ENCODE measurements at regions not wholly inside any gene's neighbourhood (a gene's known extent, or its start where the extent isn't known, plus 50 kb on each side); places are given as distances from the start of the nearest gene placed in this dataset.

DNA sequence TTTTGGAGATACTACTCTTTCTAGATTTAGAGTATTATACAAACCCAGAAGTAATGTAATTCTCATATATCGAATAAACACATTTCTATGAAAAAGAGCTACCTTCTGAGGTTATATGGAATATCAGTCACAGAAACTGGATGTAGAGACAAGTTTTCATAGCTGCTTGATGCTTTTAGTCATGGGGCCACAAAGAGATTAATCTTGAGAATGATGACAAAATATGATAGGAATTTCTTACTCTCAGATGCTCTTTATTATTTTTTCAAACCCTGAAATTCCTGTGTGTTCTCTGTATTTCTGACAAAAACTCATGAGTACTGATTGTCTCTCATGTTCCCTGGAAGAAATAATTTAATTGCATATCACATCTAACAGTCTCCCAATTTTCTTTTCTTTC is 662.5 kb downstream of the RAPGEF2 start:
- TF ChIP-seq, protein P1, sequence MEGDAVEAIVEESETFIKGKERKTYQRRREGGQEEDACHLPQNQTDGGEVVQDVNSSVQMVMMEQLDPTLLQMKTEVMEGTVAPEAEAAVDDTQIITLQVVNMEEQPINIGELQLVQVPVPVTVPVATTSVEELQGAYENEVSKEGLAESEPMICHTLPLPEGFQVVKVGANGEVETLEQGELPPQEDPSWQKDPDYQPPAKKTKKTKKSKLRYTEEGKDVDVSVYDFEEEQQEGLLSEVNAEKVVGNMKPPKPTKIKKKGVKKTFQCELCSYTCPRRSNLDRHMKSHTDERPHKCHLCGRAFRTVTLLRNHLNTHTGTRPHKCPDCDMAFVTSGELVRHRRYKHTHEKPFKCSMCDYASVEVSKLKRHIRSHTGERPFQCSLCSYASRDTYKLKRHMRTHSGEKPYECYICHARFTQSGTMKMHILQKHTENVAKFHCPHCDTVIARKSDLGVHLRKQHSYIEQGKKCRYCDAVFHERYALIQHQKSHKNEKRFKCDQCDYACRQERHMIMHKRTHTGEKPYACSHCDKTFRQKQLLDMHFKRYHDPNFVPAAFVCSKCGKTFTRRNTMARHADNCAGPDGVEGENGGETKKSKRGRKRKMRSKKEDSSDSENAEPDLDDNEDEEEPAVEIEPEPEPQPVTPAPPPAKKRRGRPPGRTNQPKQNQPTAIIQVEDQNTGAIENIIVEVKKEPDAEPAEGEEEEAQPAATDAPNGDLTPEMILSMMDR (IDR thresholded peaks at IDR 0.05) = no peak
- Histone ChIP-seq H3K4me2 (ENCODE audit: low read length) (no peak overlapping the region), H3K36me3 (ENCODE audit: control insufficient read depth, insufficient read depth, low read length) (no peaks in the 10 kb centered on the region)

DNA sequence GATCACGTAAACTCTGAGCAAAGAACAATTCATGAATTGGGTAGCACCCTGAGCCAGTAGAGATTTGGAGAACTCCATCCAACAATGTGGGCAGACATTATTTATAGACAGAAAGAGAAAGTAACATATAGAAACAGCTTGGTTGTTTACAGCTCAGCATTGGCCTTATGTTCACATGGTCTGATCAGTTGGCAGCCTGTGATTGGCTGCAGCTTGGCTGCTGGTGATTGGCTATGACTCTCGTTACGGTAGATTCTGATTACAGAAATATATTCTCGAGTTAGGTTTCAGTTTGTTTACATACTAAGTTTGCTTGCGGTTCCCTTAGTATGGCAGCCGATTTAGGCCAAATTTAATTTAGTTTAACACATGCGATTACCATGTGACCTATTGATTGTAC is 663.4 kb downstream of the RAPGEF2 start:
- Histone ChIP-seq H3K79me2 (no peaks in the 10 kb centered on the region), H3K9me3 (ENCODE audit: control insufficient read depth, low read length) (no peaks in the 10 kb centered on the region), H3K4me3 (ENCODE audit: low read depth, low read length) (no peak overlapping the region), H2AFZ (no peak overlapping the region), H3K27me3 (ENCODE audit: control insufficient read depth, insufficient read depth, low read length) (no peaks in the 10 kb centered on the region), H3K4me1 (no peaks in the 10 kb centered on the region), H3K27ac (no peak overlapping the region), H3K9ac (no peak overlapping the region), H3K36me3 (ENCODE audit: control insufficient read depth, insufficient read depth, low read length) (no peaks in the 10 kb centered on the region), H3K4me2 (ENCODE audit: low read length) (no peak overlapping the region)
- TF ChIP-seq, protein P1 (IDR thresholded peaks at IDR 0.05) = no peak

More for the DNA sequence above, 662.5 kb downstream of the RAPGEF2 start:
- no peak overlapping the region for H2AFZ ChIP-seq
- no peaks in the 10 kb centered on the region for H3K79me2 ChIP-seq
- no peaks in the 10 kb centered on the region for H3K9me3 ChIP-seq (ENCODE audit: control insufficient read depth, low read length)
- H3K27me3 ChIP-seq (ENCODE audit: control insufficient read depth, insufficient read depth, low read length) = no peaks in the 10 kb centered on the region
- no peak overlapping the region for H3K4me3 ChIP-seq (ENCODE audit: low read depth, low read length)
- no peak overlapping the region for H3K9ac ChIP-seq
- H3K4me1 ChIP-seq = no peaks in the 10 kb centered on the region
- H3K27ac ChIP-seq = no peak overlapping the region

DNA sequence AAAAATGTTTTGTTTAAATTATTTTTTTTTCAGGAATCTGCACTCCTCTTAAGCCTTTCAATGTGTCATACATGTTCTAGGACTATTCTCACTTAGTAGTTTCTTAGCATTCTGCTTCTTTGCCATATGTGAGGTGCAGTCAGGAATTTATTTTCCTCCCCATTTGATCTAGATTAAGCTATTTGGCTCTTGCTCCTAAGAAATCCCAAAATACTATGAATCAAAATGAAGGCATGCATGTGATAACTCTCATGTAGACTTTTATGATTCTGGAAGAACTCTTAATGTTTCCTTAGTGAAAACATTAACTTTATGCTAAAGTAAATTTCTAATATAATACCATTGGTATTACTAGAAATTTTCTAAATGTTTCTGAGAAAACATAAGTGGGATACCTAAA is 664.5 kb downstream of the RAPGEF2 start:
- Histone ChIP-seq H3K79me2 (no peaks in the 10 kb centered on the region), H3K4me2 (ENCODE audit: low read length) (no peak overlapping the region), H3K27ac (no peak overlapping the region), H3K36me3 (ENCODE audit: control insufficient read depth, insufficient read depth, low read length) (no peaks in the 10 kb centered on the region), H3K9me3 (ENCODE audit: control insufficient read depth, low read length) (peaks cover 3% of the 10 kb centered on the region), H2AFZ (no peak overlapping the region), H3K27me3 (ENCODE audit: control insufficient read depth, insufficient read depth, low read length) (no peaks in the 10 kb centered on the region), H3K9ac (no peak overlapping the region), H3K4me3 (ENCODE audit: low read depth, low read length) (no peak overlapping the region), H3K4me1 (no peaks in the 10 kb centered on the region)
- TF ChIP-seq, protein P1 (IDR thresholded peaks at IDR 0.05) = no peak

DNA sequence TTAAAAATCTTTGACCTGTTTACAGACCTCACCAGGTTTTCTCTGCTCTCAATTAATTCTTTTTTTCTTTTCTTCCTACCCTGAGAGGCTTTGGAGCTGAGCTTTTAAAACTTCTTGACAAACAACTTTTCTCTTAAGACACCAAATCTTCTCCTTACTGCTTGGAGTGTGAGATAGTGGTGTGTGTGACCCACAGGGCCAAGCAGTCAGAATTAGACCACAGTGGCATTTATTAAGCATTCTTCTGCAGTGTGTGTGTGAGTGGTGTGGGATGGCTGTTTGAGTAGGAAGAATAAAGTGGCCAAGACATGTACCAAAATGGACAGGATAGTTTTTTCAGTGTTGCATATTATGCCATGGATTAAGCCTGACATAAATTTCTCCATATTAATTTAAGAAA is 665.1 kb downstream of the RAPGEF2 start:
- no peaks in the 10 kb centered on the region for H3K79me2 ChIP-seq
- H3K4me3 ChIP-seq (ENCODE audit: low read depth, low read length) = no peak overlapping the region
- peaks cover 3% of the 10 kb centered on the region for H3K9me3 ChIP-seq (ENCODE audit: control insufficient read depth, low read length)
- no peak overlapping the region for H3K27ac ChIP-seq
- no peaks in the 10 kb centered on the region for H3K36me3 ChIP-seq (ENCODE audit: control insufficient read depth, insufficient read depth, low read length)
- no peaks in the 10 kb centered on the region for H3K27me3 ChIP-seq (ENCODE audit: control insufficient read depth, insufficient read depth, low read length)
- TF ChIP-seq, protein P1 (IDR thresholded peaks at IDR 0.05) = no peak
- H2AFZ ChIP-seq = no peak overlapping the region
- H3K9ac ChIP-seq = no peak overlapping the region
- no peaks in the 10 kb centered on the region for H3K4me1 ChIP-seq
- no peak overlapping the region for H3K4me2 ChIP-seq (ENCODE audit: low read length)

DNA sequence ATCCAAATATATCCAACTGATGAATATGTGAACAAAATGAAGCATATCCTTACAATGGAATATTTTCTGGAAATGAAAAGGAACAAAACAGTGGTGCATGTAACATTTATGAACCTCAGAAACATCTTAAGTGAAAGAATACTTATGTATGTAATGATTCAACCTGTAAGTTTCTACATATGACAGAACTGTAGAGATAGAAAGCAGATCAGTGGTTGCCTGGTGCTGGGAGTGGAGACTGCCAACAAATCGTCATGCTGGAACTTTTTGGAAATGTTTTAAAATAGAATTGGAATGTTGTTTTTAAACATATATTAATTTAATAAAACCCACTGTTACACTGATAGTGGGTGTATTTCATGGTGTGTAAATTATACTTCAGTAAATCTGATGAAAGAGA is 667.5 kb downstream of the RAPGEF2 start:
- Histone ChIP-seq H3K36me3 (ENCODE audit: control insufficient read depth, insufficient read depth, low read length) (no peaks in the 10 kb centered on the region), H3K27me3 (ENCODE audit: control insufficient read depth, insufficient read depth, low read length) (no peaks in the 10 kb centered on the region), H3K9ac (no peak overlapping the region), H2AFZ (no peak overlapping the region), H3K4me1 (no peaks in the 10 kb centered on the region), H3K4me3 (ENCODE audit: low read depth, low read length) (no peak overlapping the region), H3K9me3 (ENCODE audit: control insufficient read depth, low read length) (peaks cover 3% of the 10 kb centered on the region), H3K27ac (no peak overlapping the region), H3K4me2 (ENCODE audit: low read length) (no peak overlapping the region), H3K79me2 (no peaks in the 10 kb centered on the region)
- TF ChIP-seq, protein P1 (IDR thresholded peaks at IDR 0.05) = no peak

All from parathyroid adenoma (tissue), 2 donors.